ENCODE measurements at regions not wholly inside any gene's neighbourhood (a gene's known extent, or its start where the extent isn't known, plus 50 kb on each side); places are given as distances from the start of the nearest gene placed in this dataset.

DNA sequence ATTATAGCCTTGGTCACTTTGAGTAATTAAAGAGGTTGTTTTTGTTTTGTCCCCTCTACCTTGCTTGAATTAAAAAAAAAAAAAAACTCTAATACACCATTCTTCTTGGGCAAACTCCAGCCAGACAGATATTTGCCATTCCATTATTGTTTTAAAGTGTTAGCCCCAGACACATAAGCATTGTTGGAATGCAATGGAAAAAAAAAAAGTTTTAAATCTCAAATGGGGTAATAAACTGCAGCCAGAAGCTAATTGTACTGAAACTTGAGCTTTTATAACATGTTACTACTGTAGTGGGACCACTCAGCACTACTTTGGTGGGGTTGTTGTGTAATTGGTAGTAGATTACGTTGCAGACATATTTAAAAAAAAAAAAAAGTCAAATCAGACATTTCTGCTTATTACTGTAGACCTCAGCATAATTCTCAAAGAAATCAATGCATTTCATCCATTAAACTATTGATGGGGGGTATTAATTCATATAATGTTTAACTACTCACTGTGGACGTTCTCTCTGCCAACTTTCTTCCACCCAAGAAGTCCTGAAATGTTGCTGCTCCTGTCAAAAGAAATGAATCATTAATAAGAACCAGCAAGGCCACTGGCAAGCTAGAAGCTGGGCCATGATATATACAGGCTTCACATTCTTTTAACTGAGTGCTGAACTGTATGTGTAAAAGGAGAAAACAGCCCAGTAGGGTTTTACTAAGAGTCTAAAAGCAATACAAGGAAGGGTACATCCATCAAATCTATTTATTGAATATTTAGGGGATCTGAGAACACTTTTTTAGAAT is 626.6 kb upstream of the SOX9 start:
- DNase-seq (ENCODE audit: low spot score in 2 of 2): no peak
- H3K27ac ChIP-seq: no peak overlapping the region
- H3K4me3 ChIP-seq: no peak overlapping the region
- WGBS: 39% methylated on average over 2 of the region's 2 CpGs
- no peaks in the 10 kb centered on the region for H3K4me1 ChIP-seq
- H3K9me3 ChIP-seq: no peaks in the 10 kb centered on the region
- TF ChIP-seq POLR2A (IDR thresholded peaks at IDR 0.05): no peak
- no peak for TF ChIP-seq EP300 (IDR thresholded peaks at IDR 0.05)
- TF ChIP-seq, protein P1, sequence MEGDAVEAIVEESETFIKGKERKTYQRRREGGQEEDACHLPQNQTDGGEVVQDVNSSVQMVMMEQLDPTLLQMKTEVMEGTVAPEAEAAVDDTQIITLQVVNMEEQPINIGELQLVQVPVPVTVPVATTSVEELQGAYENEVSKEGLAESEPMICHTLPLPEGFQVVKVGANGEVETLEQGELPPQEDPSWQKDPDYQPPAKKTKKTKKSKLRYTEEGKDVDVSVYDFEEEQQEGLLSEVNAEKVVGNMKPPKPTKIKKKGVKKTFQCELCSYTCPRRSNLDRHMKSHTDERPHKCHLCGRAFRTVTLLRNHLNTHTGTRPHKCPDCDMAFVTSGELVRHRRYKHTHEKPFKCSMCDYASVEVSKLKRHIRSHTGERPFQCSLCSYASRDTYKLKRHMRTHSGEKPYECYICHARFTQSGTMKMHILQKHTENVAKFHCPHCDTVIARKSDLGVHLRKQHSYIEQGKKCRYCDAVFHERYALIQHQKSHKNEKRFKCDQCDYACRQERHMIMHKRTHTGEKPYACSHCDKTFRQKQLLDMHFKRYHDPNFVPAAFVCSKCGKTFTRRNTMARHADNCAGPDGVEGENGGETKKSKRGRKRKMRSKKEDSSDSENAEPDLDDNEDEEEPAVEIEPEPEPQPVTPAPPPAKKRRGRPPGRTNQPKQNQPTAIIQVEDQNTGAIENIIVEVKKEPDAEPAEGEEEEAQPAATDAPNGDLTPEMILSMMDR (IDR thresholded peaks at IDR 0.05): no peak
- no peak for TF ChIP-seq POLR2AphosphoS5 (IDR thresholded peaks at IDR 0.05)
- no peaks in the 10 kb centered on the region for H3K27me3 ChIP-seq
- no peaks in the 10 kb centered on the region for H3K36me3 ChIP-seq

DNA sequence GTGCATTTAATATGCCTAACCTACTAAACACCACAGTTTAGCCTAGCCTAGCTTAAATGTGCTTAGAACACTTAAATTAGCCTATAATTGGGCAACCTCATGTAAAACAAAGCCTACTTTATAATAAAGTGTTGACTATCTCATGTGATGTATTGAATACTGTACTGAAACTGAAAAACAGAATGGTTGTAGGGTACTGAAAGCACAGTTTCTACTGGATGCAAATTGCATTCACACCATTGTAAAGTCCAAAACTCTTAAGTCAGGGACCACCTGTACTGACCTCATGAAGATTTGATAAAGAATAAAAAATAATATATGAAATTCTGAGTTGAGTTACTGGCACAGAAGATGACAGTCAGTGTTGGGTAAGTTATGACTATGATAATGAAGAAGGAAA is 625.4 kb upstream of the SOX9 start:
- Histone ChIP-seq H3K36me3 (no peaks in the 10 kb centered on the region), H3K27me3 (no peaks in the 10 kb centered on the region), H3K9me3 (no peaks in the 10 kb centered on the region), H3K4me1 (no peaks in the 10 kb centered on the region), H3K27ac (no peak overlapping the region), H3K4me3 (no peak overlapping the region)
- no peak for TF ChIP-seq EP300 (IDR thresholded peaks at IDR 0.05)
- TF ChIP-seq, protein P1 (IDR thresholded peaks at IDR 0.05): no peak
- TF ChIP-seq POLR2AphosphoS5 (IDR thresholded peaks at IDR 0.05): no peak
- TF ChIP-seq POLR2A (IDR thresholded peaks at IDR 0.05): no peak
- no peak for DNase-seq (ENCODE audit: low spot score in 2 of 2)

DNA sequence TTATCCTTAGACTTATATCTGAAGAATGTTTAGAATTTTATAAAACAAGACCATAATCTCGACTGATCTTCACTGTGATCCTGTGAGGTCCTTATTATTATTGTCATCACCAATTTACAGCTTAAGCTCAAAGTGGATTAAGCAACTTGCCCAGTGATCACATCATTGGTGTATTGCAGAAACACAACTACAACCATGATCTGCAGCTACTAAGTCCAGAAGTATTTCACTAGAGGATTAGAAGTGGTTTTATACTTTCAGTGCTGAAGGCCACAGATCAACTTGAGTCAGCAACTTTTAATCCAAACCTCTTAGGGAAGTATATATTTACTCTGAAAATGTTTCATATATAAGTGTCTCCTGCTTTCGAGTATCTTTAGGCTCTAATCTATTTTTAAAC is 624.3 kb upstream of the SOX9 start:
- H3K36me3 ChIP-seq: no peaks in the 10 kb centered on the region
- H3K9me3 ChIP-seq: no peaks in the 10 kb centered on the region
- no peak overlapping the region for H3K27ac ChIP-seq
- no peak for TF ChIP-seq POLR2AphosphoS5 (IDR thresholded peaks at IDR 0.05)
- no peak for TF ChIP-seq EP300 (IDR thresholded peaks at IDR 0.05)
- no peak for TF ChIP-seq POLR2A (IDR thresholded peaks at IDR 0.05)
- TF ChIP-seq, protein P1 (IDR thresholded peaks at IDR 0.05): no peak
- H3K4me3 ChIP-seq: no peak overlapping the region
- no peak for DNase-seq (ENCODE audit: low spot score in 2 of 2)
- WGBS: 87% methylated on average over 2 of the region's 2 CpGs
- H3K27me3 ChIP-seq: no peaks in the 10 kb centered on the region
- no peaks in the 10 kb centered on the region for H3K4me1 ChIP-seq

DNA sequence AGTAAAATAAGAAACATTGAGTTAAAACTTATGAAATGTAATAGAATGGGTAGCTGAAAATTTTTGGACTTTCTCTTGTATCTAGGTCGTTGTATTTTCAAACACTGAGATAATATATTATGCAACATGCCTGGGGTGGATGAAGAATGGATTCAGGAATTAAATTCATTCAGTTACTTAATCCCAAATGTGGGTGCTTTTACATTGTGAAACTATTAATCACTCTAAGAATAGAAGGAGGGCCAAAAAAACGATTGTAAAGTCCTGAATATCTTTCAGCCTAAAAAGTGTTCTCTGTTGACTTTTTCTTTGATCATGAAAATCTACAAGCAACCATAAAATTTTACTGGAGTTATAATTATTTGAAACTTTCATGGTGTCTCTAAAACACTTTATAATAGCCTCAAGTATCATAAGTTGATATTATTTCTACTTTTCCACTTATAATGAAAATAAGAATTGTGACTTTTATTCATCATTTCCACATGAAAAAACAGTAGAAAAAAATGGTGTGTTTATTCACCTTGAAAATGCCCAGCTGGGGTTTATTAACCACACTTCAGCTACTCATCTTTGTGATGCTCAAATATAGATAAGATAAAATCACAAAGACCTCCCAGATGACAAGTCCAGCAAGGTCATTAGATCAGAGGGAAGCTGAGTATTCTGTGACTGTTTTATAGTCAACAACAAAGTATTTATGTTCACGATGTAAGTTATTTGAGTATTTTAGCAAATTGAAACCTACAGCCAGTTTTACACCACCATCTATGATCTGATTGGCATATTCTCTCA is 619.9 kb upstream of the SOX9 start:
- no peak for TF ChIP-seq POLR2A (IDR thresholded peaks at IDR 0.05)
- no peak for TF ChIP-seq POLR2AphosphoS5 (IDR thresholded peaks at IDR 0.05)
- TF ChIP-seq EP300 (IDR thresholded peaks at IDR 0.05): no peak
- TF ChIP-seq, protein P1 (IDR thresholded peaks at IDR 0.05): no peak
- Histone ChIP-seq H3K27me3 (no peaks in the 10 kb centered on the region), H3K4me1 (no peaks in the 10 kb centered on the region), H3K4me3 (no peak overlapping the region), H3K27ac (no peak overlapping the region), H3K36me3 (no peaks in the 10 kb centered on the region), H3K9me3 (no peaks in the 10 kb centered on the region)
- WGBS: 34% methylated on average over 3 of the region's 3 CpGs
- DNase-seq (ENCODE audit: low spot score in 2 of 2): no peak

DNA sequence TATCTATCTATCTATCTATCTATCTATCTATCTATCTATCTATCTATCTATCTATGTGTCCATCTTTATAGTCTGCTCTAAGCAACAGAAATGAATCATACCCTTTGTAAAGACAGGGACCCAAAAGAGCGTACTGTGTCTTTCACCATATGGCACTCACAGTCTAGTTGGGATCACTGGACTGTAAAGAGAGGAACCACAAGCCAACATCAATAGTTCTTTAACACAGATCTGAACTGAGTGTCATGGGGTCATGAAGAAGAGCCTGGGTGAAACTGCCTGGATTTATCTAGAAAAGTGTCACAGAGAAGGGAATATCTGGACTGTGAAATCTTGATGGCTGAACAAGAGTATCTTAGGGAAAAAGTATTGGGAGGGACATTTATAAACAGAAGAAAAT is 619.1 kb upstream of the SOX9 start:
- no peaks in the 10 kb centered on the region for H3K36me3 ChIP-seq
- TF ChIP-seq POLR2AphosphoS5 (IDR thresholded peaks at IDR 0.05) (no peak), EP300 (IDR thresholded peaks at IDR 0.05) (no peak), POLR2A (IDR thresholded peaks at IDR 0.05) (no peak)
- TF ChIP-seq, protein P1 (IDR thresholded peaks at IDR 0.05): no peak
- 97% methylated on average over 1 of the region's 1 CpG for WGBS
- DNase-seq (ENCODE audit: low spot score in 2 of 2): no peak
- no peaks in the 10 kb centered on the region for H3K4me1 ChIP-seq
- no peak overlapping the region for H3K27ac ChIP-seq
- no peaks in the 10 kb centered on the region for H3K27me3 ChIP-seq
- no peaks in the 10 kb centered on the region for H3K9me3 ChIP-seq
- H3K4me3 ChIP-seq: no peak overlapping the region
